ENCODE measurements at regions not wholly inside any gene's neighbourhood (a gene's known extent, or its start where the extent isn't known, plus 50 kb on each side); places are given as distances from the start of the nearest gene placed in this dataset.
"Not testable (repeated sequence)": the region's sequence is repeated elsewhere in the genome, so short reads cannot be mapped to it uniquely, and the experiment has no call there.

DNA sequence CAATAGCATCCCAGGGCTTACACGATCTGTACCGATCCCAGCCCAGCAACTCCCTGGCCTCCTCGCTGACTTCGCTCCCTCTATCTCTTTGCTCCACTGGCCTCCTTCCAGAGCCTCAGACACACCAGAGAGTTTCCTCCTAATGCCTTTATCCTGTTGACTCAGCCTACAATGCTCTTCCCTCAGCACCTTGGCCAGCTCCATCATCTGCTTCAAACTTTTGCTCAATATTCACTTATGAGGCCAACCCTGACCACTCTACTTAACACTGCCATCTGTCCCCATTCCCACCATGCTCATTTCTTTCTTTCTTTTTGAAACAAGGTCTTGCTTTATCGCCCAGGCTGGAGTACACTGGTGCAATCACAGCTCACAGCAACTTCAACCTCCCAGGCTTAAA, 180.9 kb downstream of the CEP170 start:
- not testable (repeated sequence) for DNase-seq (ENCODE audit: low spot score)

- not testable (repeated sequence) for DNase-seq (ENCODE audit: low spot score)
Measured at GRCh38 chr1:243067056-243067455, 188.0 kb downstream of the CEP170 start.

- not testable (repeated sequence) for DNase-seq (ENCODE audit: low spot score)
Measured at GRCh38 chr1:243061965-243062364, 193.1 kb downstream of the CEP170 start.

GRCh38 chr1:243055510-243055909, 199.6 kb downstream of the CEP170 start:
- DNase-seq (ENCODE audit: low spot score) = not testable (repeated sequence)

GRCh38 chr1:243055091-243055490, 200.0 kb downstream of the CEP170 start:
- DNase-seq (ENCODE audit: low spot score) = not testable (repeated sequence)

DNA sequence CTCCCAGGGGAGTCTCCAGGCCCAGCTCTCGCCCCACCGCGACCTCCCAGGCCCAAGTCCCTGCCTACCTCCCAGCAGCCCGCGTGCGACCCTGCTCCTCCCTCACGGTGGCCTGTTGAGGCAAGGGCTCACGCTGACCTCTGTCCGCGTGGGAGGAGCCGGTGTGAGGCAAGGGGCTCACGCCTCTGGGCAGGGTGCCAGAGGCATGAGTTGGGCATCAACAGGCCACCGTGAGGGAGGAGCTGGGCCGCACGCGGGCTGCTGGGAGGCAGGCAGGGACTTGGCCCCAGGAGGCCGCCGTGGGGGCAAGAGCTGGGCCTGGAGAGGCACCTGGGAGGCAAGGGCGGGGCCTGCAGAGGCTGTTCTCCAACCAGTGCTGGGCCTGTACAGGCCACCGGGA, 200.4 kb downstream of the CEP170 start:
- DNase-seq (ENCODE audit: low spot score) = not testable (repeated sequence)

- not testable (repeated sequence) for DNase-seq (ENCODE audit: low spot score)
Measured at GRCh38 chr1:243053048-243053447, 202.0 kb downstream of the CEP170 start.

DNA sequence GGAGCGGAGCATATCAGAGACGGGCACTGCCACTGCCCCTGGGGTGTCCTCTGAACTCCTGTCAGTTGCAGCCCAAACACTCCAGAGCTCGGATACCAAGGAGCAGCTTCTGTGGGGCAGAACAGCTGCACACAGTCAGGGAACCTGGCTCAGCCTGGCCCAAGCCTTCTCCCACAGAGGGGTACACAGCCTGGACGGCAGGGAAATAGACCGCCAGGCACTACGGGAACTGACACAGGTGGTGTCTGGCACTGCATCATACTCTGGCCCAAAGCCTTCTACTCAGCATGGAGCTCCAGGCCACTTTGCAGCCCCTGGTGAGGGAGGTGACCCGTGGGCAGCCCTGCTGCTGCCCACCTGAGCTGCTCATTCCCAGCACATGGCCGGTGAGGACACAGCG, 204.5 kb downstream of the CEP170 start:
- not testable (repeated sequence) for DNase-seq (ENCODE audit: low spot score)

- DNase-seq (ENCODE audit: low spot score) = not testable (repeated sequence)
Measured at GRCh38 chr1:243049716-243050115, 205.4 kb downstream of the CEP170 start.

GRCh38 chr1:243021365-243021764, 233.7 kb downstream of the CEP170 start:
- not testable (repeated sequence) for DNase-seq (ENCODE audit: low spot score)

DNA sequence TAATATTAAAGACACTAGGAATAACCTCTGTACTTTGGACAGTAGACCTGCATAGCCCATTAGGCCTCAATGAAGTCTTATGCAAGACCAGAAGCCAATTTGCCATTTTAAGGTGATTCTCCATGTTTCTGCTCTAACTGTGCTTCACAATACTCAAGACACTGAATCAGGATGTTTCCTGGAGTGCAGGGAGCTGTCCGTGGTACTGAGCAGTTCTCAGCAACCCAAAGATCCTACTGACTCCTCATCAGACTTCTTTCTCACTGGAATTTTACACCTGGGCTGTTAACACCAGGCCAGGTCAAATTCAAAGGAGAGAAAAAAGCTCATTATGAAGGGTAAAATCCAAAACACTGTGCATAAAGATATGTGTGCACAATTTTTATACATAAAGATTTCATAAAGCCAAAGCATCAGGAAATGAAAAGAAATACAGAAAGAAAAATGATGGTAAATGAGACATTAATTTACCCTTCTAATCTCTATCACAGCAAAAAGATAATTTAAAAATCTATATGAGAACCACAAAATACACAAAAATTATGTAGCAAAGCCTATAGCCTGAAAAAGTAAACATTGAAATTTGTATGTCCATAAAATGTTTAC, 235.9 kb downstream of the CEP170 start:
- not testable (repeated sequence) for DNase-seq (ENCODE audit: low spot score)

GRCh38 chr1:243010719-243011118, 244.4 kb downstream of the CEP170 start:
- DNase-seq (ENCODE audit: low spot score) = not testable (repeated sequence)

DNA sequence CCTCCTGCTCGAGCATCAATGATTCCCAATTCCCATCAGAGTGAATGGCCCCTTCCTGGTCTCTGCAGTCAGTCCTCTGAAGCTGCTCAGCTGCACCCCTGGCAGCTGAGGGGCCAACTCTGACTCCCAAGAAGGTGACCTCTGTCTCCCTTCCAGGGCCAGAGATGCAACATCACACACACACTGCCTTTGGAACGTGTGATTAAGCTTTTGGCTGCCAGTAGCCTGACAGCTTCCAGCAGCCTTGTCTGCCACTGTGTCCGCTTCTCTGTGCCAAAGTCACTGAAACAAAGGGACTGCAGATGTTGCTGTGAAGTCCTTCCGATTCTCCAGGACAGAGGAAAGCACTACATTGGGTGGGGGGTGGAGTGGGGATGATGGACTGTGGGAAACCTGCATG, 254.1 kb downstream of the CEP170 start:
- DNase-seq (ENCODE audit: low spot score) = not testable (repeated sequence)

DNA sequence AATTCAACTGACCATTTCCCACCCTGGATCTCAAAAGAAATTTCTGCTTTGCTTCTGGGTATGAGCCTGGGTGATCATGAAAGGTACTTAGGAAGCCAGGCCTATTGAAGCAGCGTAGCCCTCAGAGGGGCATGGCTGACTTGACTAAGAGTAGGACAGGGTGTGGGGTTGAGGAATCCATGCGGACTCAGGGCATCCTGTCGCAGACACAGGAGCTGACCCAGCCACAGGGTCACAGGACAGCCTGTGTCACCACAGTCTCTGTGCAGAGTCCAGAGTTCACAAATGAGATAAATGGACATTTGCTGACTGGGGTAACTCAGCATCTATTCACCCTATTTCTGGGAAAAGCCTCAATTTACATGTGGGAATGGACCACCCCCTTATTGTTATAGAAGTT, 262.3 kb downstream of the CEP170 start:
- not testable (repeated sequence) for DNase-seq (ENCODE audit: low spot score)

DNA sequence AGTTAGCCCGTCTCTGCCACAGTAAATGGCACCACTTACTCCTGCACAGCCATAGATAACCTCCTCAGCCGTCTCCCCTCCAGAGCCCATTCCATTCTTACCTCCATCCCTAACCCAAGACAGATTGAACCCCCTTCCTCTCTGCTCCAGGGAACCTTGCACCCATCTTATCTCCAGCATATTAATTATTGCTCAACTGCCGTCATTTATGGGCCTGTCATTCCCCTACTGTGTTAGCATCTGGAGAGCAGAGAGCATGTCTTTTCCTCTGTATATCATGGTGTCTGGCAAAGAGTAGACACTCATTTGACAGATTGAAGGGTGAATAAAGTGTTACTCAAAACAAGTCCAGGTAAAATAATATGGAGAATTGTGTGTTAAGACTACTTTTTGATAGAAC, 270.0 kb downstream of the CEP170 start:
- not testable (repeated sequence) for DNase-seq (ENCODE audit: low spot score)

GRCh38 chr1:242973341-242973740, 281.7 kb downstream of the CEP170 start:
- DNase-seq (ENCODE audit: low spot score) = peak; percentile 4

DNA sequence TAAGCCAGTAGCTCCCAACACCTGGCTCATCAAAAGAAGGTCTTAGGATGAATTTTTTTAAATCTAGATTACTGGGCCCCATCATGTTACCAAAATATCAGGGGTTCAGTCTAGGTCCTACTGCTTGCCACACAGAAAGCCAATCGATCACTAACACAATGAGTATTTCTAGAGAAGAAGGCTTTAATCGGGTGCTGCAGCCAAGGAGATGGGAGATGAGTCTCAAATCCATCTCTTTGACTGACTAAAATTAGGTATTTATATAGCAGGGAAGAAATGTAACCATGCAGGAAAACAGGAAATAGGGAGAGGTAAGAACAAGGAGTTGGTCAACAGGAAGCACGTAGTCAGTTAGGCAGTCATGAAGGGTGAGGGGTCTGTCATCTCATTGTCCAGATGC, 288.2 kb downstream of the CEP170 start:
- DNase-seq (ENCODE audit: low spot score) = no peak

- DNase-seq (ENCODE audit: low spot score) = peak; percentile 0
Measured at GRCh38 chr1:242959397-242959796, 295.7 kb downstream of the CEP170 start.

DNA sequence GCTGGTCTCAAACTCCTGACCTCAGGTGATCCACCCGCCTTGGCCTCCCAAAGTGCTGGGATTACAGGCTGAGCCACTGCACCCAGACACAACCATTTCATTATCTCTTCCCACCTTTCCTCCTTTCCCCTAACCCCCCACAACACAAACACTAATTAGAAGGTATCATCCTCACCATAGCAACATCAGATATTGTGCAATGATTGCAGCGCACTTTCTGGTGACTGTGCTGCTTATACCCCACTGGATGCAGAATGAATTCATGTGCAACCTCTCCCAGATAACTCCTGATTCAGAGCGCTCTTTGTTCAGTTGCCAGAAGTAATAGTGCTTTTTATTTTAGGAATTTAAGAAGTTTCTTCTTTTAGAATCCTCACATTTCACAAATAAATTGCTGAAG, 300.1 kb downstream of the CEP170 start:
- DNase-seq (ENCODE audit: low spot score) = not testable (repeated sequence)

GRCh38 chr1:242946206-242946605, 308.9 kb downstream of the CEP170 start:
- DNase-seq (ENCODE audit: low spot score) = no peak

GRCh38 chr1:242936725-242937124, 318.4 kb downstream of the CEP170 start:
- not testable (repeated sequence) for DNase-seq (ENCODE audit: low spot score)

DNA sequence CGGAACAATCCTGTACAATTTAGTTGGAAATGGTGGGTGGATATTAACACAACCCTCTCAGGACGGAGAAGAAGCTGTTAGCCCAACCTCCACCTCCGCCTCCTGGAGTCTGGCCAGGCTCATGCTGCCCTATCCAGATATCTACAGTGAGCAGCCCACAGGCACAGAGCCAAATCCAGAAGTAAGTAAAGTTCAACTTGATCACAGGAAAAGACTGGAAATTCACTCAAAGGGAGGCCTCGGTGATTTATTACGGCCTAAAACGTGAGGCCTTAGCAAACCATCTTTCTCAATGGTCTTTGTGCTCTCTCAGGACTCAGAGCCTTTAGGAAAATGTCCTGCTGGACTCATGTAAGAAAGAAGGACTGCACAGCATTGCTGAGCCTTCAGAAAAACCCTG, 330.4 kb downstream of the CEP170 start:
- not testable (repeated sequence) for DNase-seq (ENCODE audit: low spot score)

DNA sequence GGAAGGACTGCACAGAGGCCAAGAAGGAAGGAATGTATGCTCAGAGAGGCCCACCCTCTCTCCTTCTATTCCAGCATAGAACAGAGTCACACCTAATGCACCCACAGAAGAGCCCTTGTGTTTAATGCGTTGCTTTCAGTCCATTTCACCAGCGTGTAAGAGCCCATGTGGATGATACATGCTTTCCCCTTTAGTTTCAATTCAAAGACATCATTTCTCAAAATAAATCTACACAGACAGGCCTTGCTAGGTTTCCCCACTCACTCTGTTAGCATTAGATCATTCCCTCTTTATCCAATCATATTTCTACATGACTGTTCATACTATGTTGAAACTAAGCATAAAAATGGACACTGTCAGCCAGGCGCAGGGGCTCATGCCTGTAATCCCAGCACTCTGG, 331.5 kb downstream of the CEP170 start:
- not testable (repeated sequence) for DNase-seq (ENCODE audit: low spot score)

GRCh38 chr1:242914729-242915128, 340.4 kb downstream of the CEP170 start:
- DNase-seq (ENCODE audit: low spot score) = not testable (repeated sequence)
